ENCODE measurements at regions not wholly inside any gene's neighbourhood (a gene's known extent, or its start where the extent isn't known, plus 50 kb on each side); places are given as distances from the start of the nearest gene placed in this dataset.
"Not testable (repeated sequence)": the region's sequence is repeated elsewhere in the genome, so short reads cannot be mapped to it uniquely, and the experiment has no call there.

DNA sequence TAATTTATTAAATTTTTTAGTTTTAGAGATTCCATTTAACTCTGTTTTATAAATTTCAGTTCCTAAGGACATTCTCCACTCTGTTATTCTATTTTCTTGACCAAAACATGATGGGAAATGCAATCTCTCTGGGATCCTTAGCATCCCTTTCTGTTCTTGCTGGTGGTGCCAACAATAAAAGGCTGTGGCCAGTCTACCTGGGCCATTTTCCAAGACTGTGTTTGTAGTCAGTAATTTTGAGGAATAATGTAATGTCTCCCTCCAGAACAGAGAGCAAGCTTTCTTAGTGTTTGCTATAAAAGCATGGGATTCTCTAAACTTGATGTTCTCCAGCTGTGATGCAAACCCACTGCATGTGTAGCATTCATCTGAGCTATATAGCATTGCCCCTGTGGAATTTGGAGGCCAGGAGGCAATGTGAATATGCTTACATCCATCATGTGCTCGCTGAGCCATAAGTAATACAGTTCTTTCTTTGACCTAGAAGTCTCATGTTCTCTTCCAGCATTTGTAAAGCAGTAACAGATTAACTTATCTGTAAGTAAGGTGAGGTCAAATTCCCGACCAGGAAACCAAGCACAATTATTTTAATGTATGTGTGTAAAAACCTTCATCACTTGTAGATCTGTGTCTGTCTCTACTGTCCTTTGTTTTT is 211.5 kb upstream of the TAS2R1 start:
- no peak for DNase-seq

DNA sequence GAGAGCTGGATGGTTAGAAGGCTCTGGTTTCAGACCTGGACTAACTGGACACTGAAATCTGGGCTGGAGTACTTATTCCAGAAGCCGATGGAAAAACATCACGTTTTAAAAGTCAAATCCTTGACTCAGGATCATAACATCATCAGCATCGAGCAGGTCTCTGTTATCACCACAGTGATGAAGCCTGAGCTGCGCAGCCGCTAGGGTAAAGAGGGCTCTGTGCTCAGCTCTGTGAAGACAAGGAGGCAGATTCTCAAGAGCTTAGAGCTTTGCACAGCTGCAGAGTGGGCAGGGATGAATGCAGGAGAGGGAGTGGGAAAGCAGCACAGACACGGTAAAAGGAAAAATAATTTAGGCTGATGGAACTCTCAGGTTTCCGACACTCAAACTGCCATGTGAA is 208.8 kb upstream of the TAS2R1 start:
- no peak for DNase-seq

DNA sequence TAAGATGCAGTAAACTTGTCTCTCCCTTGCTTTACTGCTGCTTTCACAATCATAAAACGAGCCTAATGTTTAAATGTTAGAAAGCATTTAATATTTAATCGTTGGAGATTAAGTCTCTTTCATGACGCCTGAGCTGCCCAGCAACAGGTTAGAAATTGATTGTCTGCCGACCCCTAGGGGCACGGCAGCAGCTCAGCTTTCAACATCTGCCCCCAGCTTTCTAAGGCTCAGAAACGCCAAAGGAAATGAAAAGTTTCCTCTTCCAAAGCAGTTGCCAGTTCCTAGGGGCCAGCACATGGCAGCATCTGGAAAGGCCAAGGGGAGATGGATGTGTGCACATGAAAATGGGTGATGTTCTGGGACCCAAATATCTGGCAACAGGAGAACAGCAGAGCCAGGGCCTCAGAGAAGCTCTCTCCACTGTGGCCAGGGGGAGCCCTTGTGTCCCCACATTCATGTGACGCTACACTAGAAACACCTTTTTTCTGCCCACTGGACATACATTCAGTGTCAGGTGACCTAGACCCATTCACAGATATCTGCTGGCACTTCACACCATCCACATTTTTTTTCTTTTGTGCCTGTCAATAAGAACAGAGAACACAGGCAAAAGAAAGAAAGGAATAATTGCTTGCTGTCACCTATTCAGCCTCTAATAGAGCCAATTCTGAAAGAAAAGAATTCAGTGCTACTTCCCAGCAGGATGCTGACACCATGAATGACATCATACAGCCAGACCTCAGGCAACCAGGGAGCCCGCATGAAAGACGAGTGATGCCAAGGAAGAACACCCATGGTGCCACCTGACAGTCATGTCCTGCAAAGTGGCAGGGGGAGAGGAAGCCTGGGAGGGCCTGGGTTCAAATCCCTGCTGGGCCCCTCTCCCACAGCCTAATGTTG is 205.0 kb upstream of the TAS2R1 start:
- no peak for DNase-seq

GRCh38 chr5:9833871-9834270 is 203.7 kb upstream of the TAS2R1 start:
- DNase-seq = no peak

DNA sequence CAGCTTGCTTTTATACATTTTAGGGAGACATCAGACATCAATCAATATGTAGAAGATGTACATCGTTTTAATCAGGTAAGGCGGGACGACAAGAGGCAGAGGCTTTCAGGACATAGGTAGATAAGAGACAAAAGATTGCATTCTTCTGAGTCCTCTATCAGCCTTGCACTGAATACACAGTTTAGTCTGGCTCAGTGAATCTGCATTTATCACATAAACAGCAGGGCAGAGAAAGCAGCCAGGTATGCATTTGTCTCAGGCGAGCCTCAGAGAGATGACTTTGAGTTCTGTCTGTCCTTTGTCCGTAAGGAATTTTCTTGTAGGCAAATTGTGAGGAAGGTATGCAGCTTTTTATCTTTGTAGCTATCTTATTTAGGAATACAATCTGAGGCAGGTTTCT is 202.8 kb upstream of the TAS2R1 start:
- no peak for DNase-seq

GRCh38 chr5:9831823-9832222 is 201.7 kb upstream of the TAS2R1 start:
- DNase-seq = no peak

- no peak for DNase-seq
These were observed 200.0 kb upstream of the TAS2R1 start for GRCh38 chr5:9830184-9830583.

DNA sequence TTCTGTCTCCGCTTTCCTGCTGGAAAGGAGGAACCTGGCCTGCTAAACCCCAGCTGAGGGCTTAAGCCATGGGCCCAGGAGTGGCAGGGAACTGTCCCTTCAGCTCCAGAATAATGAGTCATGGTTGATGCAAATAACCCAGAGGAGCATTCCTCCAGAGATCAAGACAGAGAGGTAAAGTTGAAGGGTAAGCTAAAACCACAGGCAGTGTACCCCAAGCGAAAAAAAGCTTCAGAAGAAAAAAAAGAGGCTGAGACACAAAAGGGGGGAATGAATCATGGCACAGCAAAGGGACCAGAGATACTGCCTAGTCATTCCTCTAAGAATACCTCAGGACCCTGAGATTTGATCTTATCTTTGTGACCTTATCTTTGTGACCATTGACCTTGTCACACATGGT is 199.5 kb upstream of the TAS2R1 start:
- DNase-seq = no peak

DNA sequence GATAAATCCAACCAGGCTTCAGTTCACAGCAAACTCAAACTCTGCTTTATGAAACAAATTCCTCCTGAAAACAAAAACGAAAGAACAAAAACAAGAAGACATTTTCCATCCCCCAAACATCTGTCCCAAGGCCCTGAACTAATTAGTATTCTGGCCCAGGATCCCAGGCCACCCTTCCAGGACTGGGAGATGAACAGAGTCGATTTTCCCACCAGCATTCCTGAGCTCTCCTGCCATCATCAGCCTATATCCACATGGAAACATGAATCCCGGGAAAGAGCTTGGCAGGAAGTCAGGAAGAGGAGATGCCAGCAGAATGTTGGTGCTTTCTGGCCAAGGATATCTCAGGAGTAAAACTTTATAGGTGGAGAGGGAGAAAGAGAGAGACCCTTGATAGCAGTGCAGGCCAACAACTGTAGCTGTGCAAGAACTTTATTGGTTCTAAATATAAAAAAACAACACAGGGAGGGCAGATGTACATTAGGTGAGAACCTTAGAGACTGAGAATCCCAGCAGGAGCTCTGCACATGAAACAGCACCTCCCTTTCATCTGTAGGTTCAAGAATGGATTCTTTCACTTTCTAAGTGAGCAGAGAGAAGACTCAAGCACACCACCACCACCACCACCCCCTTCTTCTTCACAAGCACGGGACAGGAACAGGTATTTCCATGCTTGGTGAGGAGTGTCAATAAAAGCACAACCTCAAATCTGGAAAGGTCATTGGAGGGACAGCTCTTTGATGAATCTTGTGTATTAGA is 190.7 kb upstream of the TAS2R1 start:
- no peak for DNase-seq

DNA sequence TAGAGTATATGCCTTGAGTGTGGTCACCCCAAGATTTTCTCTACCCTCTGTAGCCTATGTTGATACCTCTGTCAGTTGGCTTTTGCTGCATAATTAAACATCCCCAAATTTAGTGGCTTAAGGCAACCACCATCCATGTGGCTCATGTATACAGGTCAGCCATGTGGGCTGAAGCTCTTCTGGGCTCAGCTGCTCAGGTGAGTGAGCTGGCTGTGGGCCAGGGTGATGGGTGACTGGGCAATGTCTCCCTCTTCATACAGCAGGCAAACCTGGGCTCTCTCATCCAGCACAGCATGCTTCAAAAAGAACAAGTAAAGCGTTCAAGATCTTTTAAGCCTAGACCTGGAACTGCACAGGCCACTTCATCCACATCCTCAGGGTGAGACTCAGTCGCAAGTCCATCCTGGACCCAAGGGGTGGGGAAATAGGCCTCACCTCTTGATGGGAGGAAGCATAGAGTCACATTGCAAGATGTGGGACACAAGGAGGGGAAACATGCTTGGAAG is 188.2 kb upstream of the TAS2R1 start:
- DNase-seq = no peak

- no peak for DNase-seq
These were observed 187.7 kb upstream of the TAS2R1 start for GRCh38 chr5:9817819-9818218.

DNA sequence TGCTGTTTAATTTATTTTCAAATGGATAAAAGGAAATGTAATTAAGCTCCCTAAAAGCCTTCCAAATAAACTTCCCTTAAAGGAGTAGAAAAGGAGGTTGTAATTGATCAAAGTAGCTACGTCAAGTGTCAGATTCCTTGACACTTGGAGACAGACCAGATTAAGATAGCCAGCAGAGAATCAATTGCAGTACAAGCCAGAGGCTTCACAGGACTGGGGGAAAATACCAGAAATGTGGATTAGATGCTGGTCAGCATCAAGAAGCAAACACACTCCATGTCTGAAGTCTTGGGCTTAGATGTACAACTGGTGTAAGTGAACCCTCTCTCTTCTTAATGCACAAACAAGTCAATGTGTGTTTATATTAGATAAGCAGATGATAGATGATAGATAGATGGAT is 184.9 kb upstream of the TAS2R1 start:
- DNase-seq = no peak

DNA sequence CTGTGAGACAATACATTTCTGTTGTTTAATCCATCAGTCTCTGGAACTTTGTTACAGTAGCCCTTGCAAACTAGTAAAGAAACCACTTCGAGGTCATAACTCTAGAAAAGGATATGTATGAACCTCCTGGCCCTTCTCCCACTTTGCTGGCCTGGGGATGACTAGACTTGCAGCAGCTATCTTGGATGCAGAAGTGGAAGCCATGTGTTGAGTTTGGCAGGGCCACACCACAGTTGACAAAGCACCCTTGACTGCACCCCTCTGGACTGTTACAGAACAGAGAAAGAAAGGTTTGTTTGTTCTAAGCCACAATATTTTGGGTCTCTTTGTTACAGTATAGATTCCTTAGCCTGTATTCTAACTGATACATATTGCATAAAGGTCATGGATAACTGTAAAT is 183.2 kb upstream of the TAS2R1 start:
- no peak for DNase-seq

GRCh38 chr5:9807366-9807765 is 177.2 kb upstream of the TAS2R1 start:
- DNase-seq = not testable (repeated sequence)

DNA sequence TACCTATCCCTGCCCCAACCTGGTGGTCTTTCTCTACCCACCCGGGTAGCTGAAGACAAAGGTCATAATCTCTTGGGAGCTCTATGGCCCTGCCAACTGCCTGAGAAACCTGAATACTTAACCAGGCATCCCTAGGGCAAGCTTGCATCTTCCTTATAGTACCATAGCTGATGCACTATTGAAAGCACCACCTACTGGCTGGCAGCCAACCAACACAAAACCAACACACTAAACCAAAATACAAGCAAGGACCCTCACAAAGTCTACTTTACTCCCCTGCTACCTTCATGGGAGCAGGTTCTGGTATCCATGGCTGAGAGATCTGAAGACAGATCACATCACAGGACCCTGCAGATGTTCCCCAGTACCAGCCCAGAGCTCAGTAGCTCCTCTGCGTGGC is 171.8 kb upstream of the TAS2R1 start:
- no peak for DNase-seq

DNA sequence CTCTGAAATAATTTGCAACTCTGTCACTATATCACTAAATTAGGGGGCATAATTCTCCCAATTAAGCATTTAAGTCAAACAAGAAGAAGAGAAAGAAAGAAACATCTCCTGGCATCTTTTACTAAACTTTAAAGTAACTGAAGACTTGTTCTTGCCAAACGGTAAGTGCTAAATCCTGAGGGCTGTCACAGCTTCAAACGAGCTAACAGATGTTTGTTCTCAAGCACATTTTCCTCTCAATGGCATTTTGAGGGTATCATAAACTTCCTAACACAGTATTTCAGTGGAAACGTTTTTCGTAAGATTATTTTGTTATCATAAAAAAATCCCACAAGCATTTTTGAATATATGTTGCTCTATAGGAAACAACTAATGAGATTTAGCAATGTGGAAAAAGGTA is 169.5 kb upstream of the TAS2R1 start:
- no peak for DNase-seq

DNA sequence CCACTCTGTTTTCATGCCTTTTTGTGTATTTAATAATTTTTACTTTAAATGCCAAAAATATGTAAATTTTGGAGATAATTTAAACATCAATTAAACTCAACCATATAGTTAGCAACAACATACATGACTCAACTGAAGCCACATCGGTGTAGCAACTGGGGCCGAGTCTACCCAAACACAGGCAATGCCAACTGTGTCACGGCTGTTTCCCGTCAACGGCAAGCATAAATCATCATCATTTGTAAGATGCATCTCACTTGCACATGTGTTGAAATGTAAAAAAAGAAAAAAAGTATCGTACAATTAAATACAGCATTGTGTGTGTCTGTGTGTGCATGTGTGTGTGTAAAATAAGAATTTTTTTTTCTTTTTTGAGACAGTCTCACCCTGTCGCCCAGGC is 160.1 kb upstream of the TAS2R1 start:
- no peak for DNase-seq

- no peak for DNase-seq
These were observed 159.6 kb upstream of the TAS2R1 start for GRCh38 chr5:9789777-9790176.

DNA sequence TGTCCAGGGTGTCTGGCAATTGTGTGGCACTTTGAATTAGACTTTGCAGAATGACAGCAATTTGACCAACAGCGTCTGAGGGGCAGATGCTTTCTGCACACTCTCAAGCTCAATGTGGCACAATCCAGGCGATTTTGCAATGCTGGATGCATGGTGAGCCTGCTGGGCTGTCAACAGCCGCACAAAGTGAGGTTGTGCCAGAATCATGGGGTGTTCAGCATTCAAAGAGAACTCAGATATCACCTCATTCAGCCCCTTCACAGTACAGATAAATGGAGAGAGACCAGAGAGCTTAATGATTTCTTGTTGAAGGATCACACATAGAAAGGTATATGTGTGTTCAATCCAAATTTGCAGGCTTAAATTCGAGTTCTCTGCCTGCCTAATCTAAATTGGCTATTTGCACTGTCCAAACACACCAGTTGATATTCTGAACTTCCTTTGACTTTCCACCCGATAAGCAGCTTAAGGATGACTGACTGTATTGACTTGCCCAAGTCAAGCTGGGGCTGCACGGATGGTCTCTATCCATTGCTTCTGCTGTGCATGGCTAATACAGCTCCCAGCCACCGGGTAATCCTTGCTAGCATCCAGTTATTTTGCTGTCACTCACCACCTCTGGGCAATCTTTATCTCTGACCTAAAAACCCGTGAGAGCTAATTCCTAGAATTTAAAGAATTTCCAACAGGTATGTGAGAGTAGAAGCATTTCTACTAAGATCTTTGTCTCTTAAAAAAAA is 157.9 kb upstream of the TAS2R1 start:
- no peak for DNase-seq

- DNase-seq = no peak
These were observed 156.5 kb upstream of the TAS2R1 start for GRCh38 chr5:9786380-9787360.

GRCh38 chr5:9785751-9786150 is 155.6 kb upstream of the TAS2R1 start:
- no peak for DNase-seq

- DNase-seq = no peak
These were observed 154.1 kb upstream of the TAS2R1 start for GRCh38 chr5:9784231-9784630.

All from NCI-H226 (cell line).